Activated CD4-positive, alpha-beta T cell treated with anti-CD3 and anti-CD28 coated beads, Interleukin-2, amount 10 ng/mL, durations not matched to agents 24 days and 14 days (primary cell): ENCODE measurements at regions not wholly inside any gene's neighbourhood (a gene's known extent, or its start where the extent isn't known, plus 50 kb on each side); places are given as distances from the start of the nearest gene placed in this dataset.

ENCODE experiments used
- DNase-seq: peaks from one replicate; pipeline ENCODE4 v3.0.0; 2022
- H3K27ac Mint-ChIP-seq: one replicate; pipeline ENCODE4 v1.8.0; 2022; ENCODE audit warnings: mild to moderate bottlenecking, mixed read lengths
- H3K27me3 Mint-ChIP-seq: one replicate; pipeline ENCODE4 v1.8.0; 2022; ENCODE audit warnings: mixed read lengths
- H3K36me3 Mint-ChIP-seq: one replicate; pipeline ENCODE4 v1.8.0; 2022; ENCODE audit warnings: low read depth, mild to moderate bottlenecking, mixed read lengths
- H3K4me1 Mint-ChIP-seq: one replicate; pipeline ENCODE4 v1.8.0; 2021; ENCODE audit warnings: mixed read lengths
- H3K4me3 Mint-ChIP-seq: one replicate; pipeline ENCODE4 v1.8.0; 2022; ENCODE audit warnings: mild to moderate bottlenecking, moderate library complexity, mixed read lengths
- H3K9me3 Mint-ChIP-seq: one replicate; pipeline ENCODE4 v1.8.0; 2021; ENCODE audit warnings: mixed read lengths
- intact Hi-C: fragments of 100-400 bp; cut with micrococcal nuclease; formaldehyde crosslinking; loops from one replicate; pipeline ENCODE4 v1.15.1; 2023

GRCh38 chr15:35713733-35714132, 167.8 kb upstream of the DPH6 start:
- H3K27me3 Mint-ChIP-seq: peaks cover 2% of the 10 kb centered on the region
- no peaks in the 10 kb centered on the region for H3K4me1 Mint-ChIP-seq
- no peaks in the 10 kb centered on the region for H3K36me3 Mint-ChIP-seq
- intact Hi-C loops: no loop called here
- H3K4me3 Mint-ChIP-seq: no peak overlapping the region
- no peak overlapping the region for H3K27ac Mint-ChIP-seq
- H3K9me3 Mint-ChIP-seq: no peaks in the 10 kb centered on the region
- no peak for DNase-seq

DNA sequence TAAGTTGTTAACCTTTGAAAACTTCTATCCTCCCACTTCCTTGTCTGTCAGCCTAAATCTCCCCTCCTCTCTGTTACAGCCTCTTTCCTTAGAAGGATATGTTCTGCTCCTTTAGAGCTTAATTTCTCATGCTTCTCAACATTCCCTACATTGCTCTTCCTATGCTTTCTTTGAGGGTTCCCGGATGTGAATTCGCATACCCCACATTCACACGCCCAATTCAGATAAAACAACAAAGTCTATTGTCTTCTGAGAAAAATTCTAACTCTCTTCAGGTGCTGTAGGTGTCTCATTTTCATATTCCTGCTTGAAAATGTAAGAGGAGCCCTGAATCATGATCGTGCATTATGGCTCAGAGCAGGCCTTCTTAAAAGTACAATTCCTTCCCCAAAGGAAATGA, 171.8 kb upstream of the DPH6 start:
- Mint-ChIP-seq H3K36me3 (no peaks in the 10 kb centered on the region), H3K9me3 (no peaks in the 10 kb centered on the region), H3K27me3 (peaks cover 2% of the 10 kb centered on the region), H3K4me3 (no peak overlapping the region), H3K4me1 (no peaks in the 10 kb centered on the region), H3K27ac (no peak overlapping the region)
- intact Hi-C loops: no loop called here
- no peak for DNase-seq

- peaks cover 2% of the 10 kb centered on the region for H3K27me3 Mint-ChIP-seq
- intact Hi-C loops: no loop called here
- H3K4me3 Mint-ChIP-seq: no peak overlapping the region
- H3K27ac Mint-ChIP-seq: no peak overlapping the region
- H3K9me3 Mint-ChIP-seq: no peaks in the 10 kb centered on the region
- no peaks in the 10 kb centered on the region for H3K36me3 Mint-ChIP-seq
- no peaks in the 10 kb centered on the region for H3K4me1 Mint-ChIP-seq
- no peak for DNase-seq
Observed at GRCh38 chr15:35720019-35720418, 174.1 kb upstream of the DPH6 start.

GRCh38 chr15:35720984-35721383, 175.0 kb upstream of the DPH6 start:
- Mint-ChIP-seq H3K4me1 (no peaks in the 10 kb centered on the region), H3K27ac (no peak overlapping the region), H3K9me3 (no peaks in the 10 kb centered on the region)

GRCh38 chr15:35721751-35722150, 175.8 kb upstream of the DPH6 start:
- H3K36me3 Mint-ChIP-seq: no peaks in the 10 kb centered on the region
- no peaks in the 10 kb centered on the region for H3K4me1 Mint-ChIP-seq
- no peak overlapping the region for H3K27ac Mint-ChIP-seq
- no peaks in the 10 kb centered on the region for H3K9me3 Mint-ChIP-seq
- peaks cover 2% of the 10 kb centered on the region for H3K27me3 Mint-ChIP-seq
- intact Hi-C loops: no loop called here
- no peak for DNase-seq
- H3K4me3 Mint-ChIP-seq: no peak overlapping the region

More at GRCh38 chr15:35720984-35721383, 175.0 kb upstream of the DPH6 start:
- intact Hi-C loops: no loop called here
- no peak overlapping the region for H3K4me3 Mint-ChIP-seq
- H3K36me3 Mint-ChIP-seq: no peaks in the 10 kb centered on the region
- DNase-seq: no peak
- H3K27me3 Mint-ChIP-seq: peaks cover 2% of the 10 kb centered on the region

GRCh38 chr15:35722501-35722900, 176.5 kb upstream of the DPH6 start:
- intact Hi-C loops: no loop called here
- Mint-ChIP-seq H3K27ac (no peak overlapping the region), H3K27me3 (peaks cover 2% of the 10 kb centered on the region), H3K9me3 (no peaks in the 10 kb centered on the region), H3K4me1 (no peaks in the 10 kb centered on the region), H3K36me3 (no peaks in the 10 kb centered on the region), H3K4me3 (no peak overlapping the region)
- DNase-seq: no peak

GRCh38 chr15:35723120-35723847, 177.3 kb upstream of the DPH6 start:
- Mint-ChIP-seq H3K27ac (no peak overlapping the region), H3K36me3 (no peaks in the 10 kb centered on the region), H3K9me3 (no peaks in the 10 kb centered on the region), H3K4me3 (no peak overlapping the region), H3K27me3 (no peaks in the 10 kb centered on the region), H3K4me1 (no peaks in the 10 kb centered on the region)
- intact Hi-C loops: no loop called here
- no peak for DNase-seq

DNA sequence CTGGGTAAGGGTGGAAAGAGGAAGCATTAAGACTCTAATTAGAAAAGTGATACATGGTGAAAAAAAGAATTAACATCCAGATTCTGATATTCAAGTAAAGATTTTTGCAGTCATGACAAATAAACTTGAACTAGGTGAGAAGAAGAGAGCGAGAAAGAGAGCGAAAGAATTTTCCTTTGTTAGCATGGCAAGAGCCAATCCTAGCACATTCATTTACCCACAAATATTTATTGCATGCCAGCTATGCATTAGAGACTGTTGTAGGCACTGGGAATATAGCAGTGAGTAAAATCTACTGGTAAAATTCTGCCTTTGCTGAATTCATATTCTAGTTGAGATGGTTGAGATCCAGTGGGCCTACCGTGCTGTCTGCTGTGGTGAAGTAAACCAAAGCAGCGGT, 177.9 kb upstream of the DPH6 start:
- H3K9me3 Mint-ChIP-seq: no peaks in the 10 kb centered on the region
- no peaks in the 10 kb centered on the region for H3K4me1 Mint-ChIP-seq
- no peak overlapping the region for H3K4me3 Mint-ChIP-seq
- DNase-seq: no peak
- no peaks in the 10 kb centered on the region for H3K36me3 Mint-ChIP-seq
- no peak overlapping the region for H3K27ac Mint-ChIP-seq
- intact Hi-C loops: no loop called here
- H3K27me3 Mint-ChIP-seq: no peaks in the 10 kb centered on the region

- H3K4me1 Mint-ChIP-seq: no peaks in the 10 kb centered on the region
- H3K36me3 Mint-ChIP-seq: no peaks in the 10 kb centered on the region
- H3K27ac Mint-ChIP-seq: no peak overlapping the region
- no peaks in the 10 kb centered on the region for H3K27me3 Mint-ChIP-seq
- no peak overlapping the region for H3K4me3 Mint-ChIP-seq
- DNase-seq: no peak
- H3K9me3 Mint-ChIP-seq: no peaks in the 10 kb centered on the region
- intact Hi-C loops: no loop called here
Observed at GRCh38 chr15:35724626-35725025, 178.7 kb upstream of the DPH6 start.

GRCh38 chr15:35725353-35725752, 179.4 kb upstream of the DPH6 start:
- H3K27ac Mint-ChIP-seq: no peak overlapping the region
- DNase-seq: no peak
- no peaks in the 10 kb centered on the region for H3K4me1 Mint-ChIP-seq
- H3K27me3 Mint-ChIP-seq: no peaks in the 10 kb centered on the region
- intact Hi-C loops: no loop called here
- H3K36me3 Mint-ChIP-seq: no peaks in the 10 kb centered on the region
- H3K9me3 Mint-ChIP-seq: no peaks in the 10 kb centered on the region
- H3K4me3 Mint-ChIP-seq: no peak overlapping the region

GRCh38 chr15:35727627-35728026, 181.7 kb upstream of the DPH6 start:
- H3K4me1 Mint-ChIP-seq: no peaks in the 10 kb centered on the region
- no peaks in the 10 kb centered on the region for H3K27me3 Mint-ChIP-seq
- H3K36me3 Mint-ChIP-seq: no peaks in the 10 kb centered on the region
- H3K4me3 Mint-ChIP-seq: no peak overlapping the region
- no peak for DNase-seq
- no peaks in the 10 kb centered on the region for H3K9me3 Mint-ChIP-seq
- H3K27ac Mint-ChIP-seq: no peak overlapping the region
- intact Hi-C loops: no loop called here

DNA sequence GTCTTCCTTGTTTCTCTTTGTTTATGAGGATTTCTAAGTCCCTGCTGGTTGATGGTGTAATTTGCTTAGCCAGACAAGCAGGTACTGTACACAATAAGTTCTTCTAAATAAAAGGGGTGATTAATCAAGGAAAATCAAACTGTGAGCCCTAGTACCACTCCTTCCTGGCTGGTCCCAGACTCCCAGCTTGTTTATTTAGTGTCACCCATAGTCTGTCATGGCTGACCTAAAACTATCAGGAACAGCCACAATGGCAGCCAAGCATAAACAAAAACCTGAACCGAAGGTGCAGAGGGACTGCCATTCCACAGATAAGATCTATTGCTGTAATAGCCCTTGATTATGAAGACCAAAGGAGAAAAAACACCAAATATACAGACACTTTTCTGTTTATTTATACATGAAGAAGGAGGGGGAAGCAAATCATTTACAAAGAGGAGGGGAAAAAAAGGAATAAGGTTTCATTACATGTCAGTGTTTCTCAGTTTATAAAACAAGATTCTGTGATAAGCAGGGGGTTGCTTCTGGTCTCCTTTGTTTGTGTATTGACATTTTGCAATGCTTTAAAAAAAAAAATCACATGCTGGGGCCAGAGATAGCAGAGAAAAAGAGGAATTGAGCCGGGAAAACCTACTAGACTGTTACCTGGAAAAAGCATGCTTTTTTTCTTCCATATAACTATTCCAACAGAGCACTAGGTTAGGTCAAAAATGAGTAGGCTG, 182.4 kb upstream of the DPH6 start:
- Mint-ChIP-seq H3K36me3 (no peaks in the 10 kb centered on the region), H3K4me1 (no peaks in the 10 kb centered on the region), H3K27me3 (no peaks in the 10 kb centered on the region), H3K9me3 (no peaks in the 10 kb centered on the region), H3K4me3 (no peak overlapping the region), H3K27ac (no peak overlapping the region)
- intact Hi-C loops: no loop called here
- DNase-seq: no peak

DNA sequence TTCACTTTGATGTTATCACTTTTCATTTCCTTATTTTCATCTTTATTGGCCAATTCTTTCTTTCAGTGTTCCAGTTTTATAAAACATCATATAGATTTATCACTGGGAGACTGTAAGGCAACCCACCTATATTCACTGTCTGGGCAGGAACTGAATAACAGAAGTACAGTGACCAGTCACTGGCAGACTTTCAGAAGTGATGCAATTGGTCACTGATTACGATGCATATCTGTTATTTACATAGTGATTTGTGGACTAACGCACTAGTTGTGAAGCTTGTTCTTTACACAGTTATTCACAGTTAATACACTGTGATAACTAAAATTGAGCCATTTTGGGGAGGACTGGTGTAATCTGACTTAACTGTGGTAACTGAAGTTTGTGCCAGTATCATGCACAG, 190.2 kb upstream of the DPH6 start:
- no peak for DNase-seq
- Mint-ChIP-seq H3K36me3 (no peaks in the 10 kb centered on the region), H3K27me3 (no peaks in the 10 kb centered on the region), H3K4me1 (no peaks in the 10 kb centered on the region), H3K27ac (no peak overlapping the region), H3K9me3 (no peaks in the 10 kb centered on the region), H3K4me3 (no peak overlapping the region)
- intact Hi-C loops: no loop called here

DNA sequence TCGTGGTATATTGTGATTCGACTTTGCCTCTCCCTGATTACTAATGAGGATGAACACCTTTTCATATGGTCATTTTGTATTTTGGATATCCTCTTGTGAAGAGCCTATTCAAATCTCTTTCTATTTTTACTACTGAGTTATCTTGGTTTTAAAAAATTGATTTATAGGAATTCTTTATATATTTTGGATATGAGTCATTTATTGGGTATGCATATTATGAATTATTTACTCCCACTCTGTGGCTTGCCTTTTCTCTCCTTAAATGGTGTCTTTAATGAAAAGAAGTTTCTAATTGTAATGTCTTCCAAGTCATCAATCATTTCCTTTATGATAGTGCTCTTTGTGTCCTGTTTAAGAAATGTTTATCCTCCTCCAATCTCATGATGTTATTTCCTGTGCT, 191.5 kb upstream of the DPH6 start:
- Mint-ChIP-seq H3K27me3 (no peaks in the 10 kb centered on the region), H3K4me3 (no peak overlapping the region), H3K36me3 (no peaks in the 10 kb centered on the region), H3K27ac (no peak overlapping the region), H3K4me1 (no peaks in the 10 kb centered on the region), H3K9me3 (no peaks in the 10 kb centered on the region)
- DNase-seq: no peak
- intact Hi-C loops: no loop called here

GRCh38 chr15:35738370-35738769, 192.4 kb upstream of the DPH6 start:
- Mint-ChIP-seq H3K4me3 (no peak overlapping the region), H3K36me3 (no peaks in the 10 kb centered on the region), H3K4me1 (no peaks in the 10 kb centered on the region), H3K27ac (no peak overlapping the region), H3K9me3 (peaks cover 3% of the 10 kb centered on the region), H3K27me3 (no peaks in the 10 kb centered on the region)
- intact Hi-C loops: no loop called here
- DNase-seq: no peak
